Activated B cell treated with CpG ODN at 0.5 μM for 24 hours (primary cell): ENCODE measurements at regions not wholly inside any gene's neighbourhood (a gene's known extent, or its start where the extent isn't known, plus 50 kb on each side); places are given as distances from the start of the nearest gene placed in this dataset.

Experiments used
- ATAC-seq: fragments of 200-7000 bp; cut with Tn5 transposase; one replicate; pipeline ENCODE4 v1.10.0; 2021; ENCODE audit warnings: low read depth, mild to moderate bottlenecking, moderate library complexity
- CTCF ChIA-PET: fragments of 350-600 bp; sonication (Branson Sonifier 250); formaldehyde crosslinking; loops from one replicate; lab custom pipeline; 2021; ENCODE audit warnings: antibody characterized with exemption; lab: Charles Lee
- POLR2A ChIA-PET: fragments of 350-600 bp; sonication (Branson Sonifier 250); formaldehyde crosslinking; loops from one replicate; lab custom pipeline; 2021; ENCODE audit warnings: antibody characterized with exemption; lab: Charles Lee
- DNase-seq: peaks from one replicate; pipeline ENCODE4 v3.0.0; 2022
- H3K27ac Mint-ChIP-seq: one replicate; pipeline ENCODE4 v1.8.0; 2020; ENCODE audit warnings: mixed read lengths
- H3K27me3 Mint-ChIP-seq: one replicate; pipeline ENCODE4 v1.8.0; 2021; ENCODE audit warnings: mixed read lengths
- H3K36me3 Mint-ChIP-seq: one replicate; pipeline ENCODE4 v1.8.0; 2021; ENCODE audit warnings: low read depth, mixed read lengths
- H3K4me1 Mint-ChIP-seq: one replicate; pipeline ENCODE4 v1.8.0; 2021; ENCODE audit warnings: mixed read lengths
- H3K4me3 Mint-ChIP-seq: one replicate; pipeline ENCODE4 v1.8.0; 2020; ENCODE audit warnings: mild to moderate bottlenecking, mixed read lengths
- H3K9me3 Mint-ChIP-seq: one replicate; pipeline ENCODE4 v1.8.0; 2020; ENCODE audit warnings: mixed read lengths
- CTCF ChIP-seq: fragments of 200-600 bp; IDR thresholded peaks from one replicate; pipeline ENCODE4 v1.8.0; 2022; ENCODE audit warnings: antibody characterized with exemption, mild to moderate bottlenecking
- intact Hi-C: fragments of 100-400 bp; cut with micrococcal nuclease; formaldehyde crosslinking; loops from one replicate; pipeline ENCODE4 v1.15.1; 2024

DNA sequence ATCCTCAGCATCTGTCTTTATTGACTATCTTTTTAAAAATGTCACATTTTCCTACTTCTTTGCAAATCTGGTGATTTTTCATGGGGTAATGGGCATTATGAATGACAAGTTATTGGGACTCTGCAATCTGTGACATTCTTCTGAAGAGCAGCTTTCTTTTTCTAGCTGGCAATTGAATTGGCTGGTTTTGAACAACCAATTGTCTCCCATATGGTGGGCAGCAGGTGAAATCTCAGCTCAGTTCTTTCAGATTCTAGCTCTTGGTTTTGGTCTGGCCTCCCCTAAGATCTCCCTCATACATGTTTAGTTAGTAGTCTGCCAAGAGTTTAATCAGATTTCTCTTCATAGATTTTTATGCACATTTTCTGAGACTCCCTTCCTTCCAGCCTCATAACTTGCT, 107.9 kb upstream of the EPB41L3 start:
- Mint-ChIP-seq H3K9me3 (no peaks in the 10 kb centered on the region), H3K4me1 (no peaks in the 10 kb centered on the region)

GRCh38 chr18:5649439-5649838, 105.6 kb upstream of the EPB41L3 start:
- ATAC-seq, result no peak
- no peaks in the 10 kb centered on the region for H3K36me3 Mint-ChIP-seq
- TF ChIP-seq CTCF, result no peak
- CTCF ChIA-PET, result no interaction called here
- POLR2A ChIA-PET, result no interaction called here
- no peak for DNase-seq
- H3K9me3 Mint-ChIP-seq, result no peaks in the 10 kb centered on the region
- intact Hi-C loops, result no loop called here
- no peaks in the 10 kb centered on the region for H3K4me1 Mint-ChIP-seq
- no peak overlapping the region for H3K27ac Mint-ChIP-seq
- H3K4me3 Mint-ChIP-seq, result no peak overlapping the region
- H3K27me3 Mint-ChIP-seq, result peaks cover 3% of the 10 kb centered on the region

More for the DNA sequence above, 107.9 kb upstream of the EPB41L3 start:
- TF ChIP-seq CTCF, result no peak
- Mint-ChIP-seq H3K27me3 (no peaks in the 10 kb centered on the region), H3K27ac (no peak overlapping the region), H3K4me3 (no peak overlapping the region), H3K36me3 (no peaks in the 10 kb centered on the region)
- POLR2A ChIA-PET, result no interaction called here
- DNase-seq (no peak), ATAC-seq (no peak)
- CTCF ChIA-PET, result no interaction called here
- intact Hi-C loops, result no loop called here

DNA sequence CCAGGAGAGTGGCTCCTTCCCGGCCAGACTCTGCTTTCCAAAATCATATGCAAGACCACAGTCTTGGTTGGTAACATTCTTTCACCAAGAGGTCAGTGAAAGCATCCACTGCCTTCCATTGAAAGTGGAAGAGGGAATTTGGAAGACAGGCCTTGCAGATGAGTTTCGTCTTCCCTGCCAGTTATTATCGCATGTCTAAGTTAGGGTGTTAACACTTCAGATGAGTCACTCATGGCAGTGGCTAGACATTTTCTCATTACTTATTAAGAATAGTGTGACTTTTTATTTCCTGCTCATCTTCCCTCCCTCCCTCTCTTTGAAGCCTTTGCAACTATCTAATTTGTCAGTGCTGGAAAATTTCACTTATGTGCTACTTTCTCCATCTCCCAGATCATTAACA, 102.9 kb upstream of the EPB41L3 start:
- no peak for TF ChIP-seq CTCF
- Mint-ChIP-seq H3K27me3 (peaks cover 7% of the 10 kb centered on the region), H3K27ac (no peak overlapping the region), H3K36me3 (no peaks in the 10 kb centered on the region), H3K9me3 (no peaks in the 10 kb centered on the region), H3K4me1 (no peaks in the 10 kb centered on the region), H3K4me3 (no peak overlapping the region)
- intact Hi-C loops, result no loop called here
- ChIA-PET CTCF (no interaction called here), POLR2A (no interaction called here)
- DNase-seq (no peak), ATAC-seq (no peak)

- Mint-ChIP-seq H3K4me3 (no peak overlapping the region), H3K9me3 (no peaks in the 10 kb centered on the region)
- POLR2A ChIA-PET, result no interaction called here
Observed at GRCh38 chr18:5643288-5643687, 99.5 kb upstream of the EPB41L3 start.

DNA sequence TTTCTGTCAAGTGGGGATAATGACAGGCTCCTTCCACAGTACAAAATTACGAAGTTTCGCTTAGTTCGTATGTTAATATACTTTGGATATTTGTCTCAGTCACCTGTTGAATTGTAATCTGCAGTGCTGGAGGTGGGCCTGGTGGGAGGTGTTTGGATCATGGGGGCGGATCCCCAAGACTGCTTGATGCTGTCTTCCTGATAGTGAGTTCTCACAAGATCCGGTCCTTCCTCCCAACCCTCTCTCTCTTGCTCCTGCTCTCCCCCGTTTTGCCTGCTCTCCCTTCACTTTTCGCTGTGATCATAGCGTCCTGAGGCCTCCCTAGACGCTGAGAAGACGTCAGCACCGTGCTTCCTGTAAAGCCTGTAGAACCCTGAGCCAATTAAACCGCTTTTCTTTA, 97.1 kb upstream of the EPB41L3 start:
- Mint-ChIP-seq H3K27ac (no peak overlapping the region), H3K36me3 (no peaks in the 10 kb centered on the region), H3K9me3 (peaks cover 2% of the 10 kb centered on the region), H3K27me3 (peaks cover 7% of the 10 kb centered on the region), H3K4me3 (no peak overlapping the region), H3K4me1 (no peaks in the 10 kb centered on the region)
- ChIA-PET CTCF (no interaction called here), POLR2A (no interaction called here)
- DNase-seq (no peak), ATAC-seq (no peak)
- intact Hi-C loops, result no loop called here
- TF ChIP-seq CTCF, result no peak

More at GRCh38 chr18:5643288-5643687, 99.5 kb upstream of the EPB41L3 start:
- no peaks in the 10 kb centered on the region for H3K36me3 Mint-ChIP-seq
- CTCF ChIA-PET, result no interaction called here
- no peak for TF ChIP-seq CTCF
- ATAC-seq (no peak), DNase-seq (no peak)
- H3K27me3 Mint-ChIP-seq, result peaks cover 7% of the 10 kb centered on the region
- no peak overlapping the region for H3K27ac Mint-ChIP-seq
- no peaks in the 10 kb centered on the region for H3K4me1 Mint-ChIP-seq
- intact Hi-C loops, result no loop called here
